HG03095 (cell line): ENCODE measurements at regions not wholly inside any gene's neighbourhood (a gene's known extent, or its start where the extent isn't known, plus 50 kb on each side); places are given as distances from the start of the nearest gene placed in this dataset.
"Not testable (repeated sequence)": the region's sequence is repeated elsewhere in the genome, so short reads cannot be mapped to it uniquely, and the experiment has no call there.

Experiments used
- ATAC-seq: cut with Tn5 transposase; IDR thresholded peaks from one replicate; pipeline ENCODE4 v1.9.1; 2021; ENCODE audit warnings: moderate library complexity; ENCODE audit not compliant: unreplicated experiment

GRCh38 chr1:238406098-238406860 is 515.6 kb upstream of the ZP4 start:
- no peak for ATAC-seq

- ATAC-seq = no peak
These were observed 514.2 kb upstream of the ZP4 start for GRCh38 chr1:238404921-238405320.

DNA sequence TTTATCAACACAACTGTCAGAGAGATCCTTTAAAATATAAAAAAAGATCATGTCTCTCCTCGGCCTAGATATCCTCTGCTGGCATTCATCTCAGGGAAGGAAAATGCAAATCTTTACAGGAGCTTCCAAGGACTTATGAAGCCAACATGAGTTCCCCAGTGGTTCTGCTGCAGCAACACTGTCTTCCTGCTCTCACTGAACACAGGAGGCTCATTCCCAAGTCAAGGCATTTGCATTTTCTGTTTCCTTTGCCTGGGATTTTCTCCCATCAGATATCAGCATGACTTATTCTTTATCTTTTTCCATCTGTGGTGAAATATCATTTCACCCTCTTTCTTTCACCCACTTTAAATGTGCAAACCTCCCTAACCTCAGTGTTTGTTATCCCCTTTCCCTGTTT is 513.8 kb upstream of the ZP4 start:
- no peak for ATAC-seq

GRCh38 chr1:238401144-238401543 is 510.4 kb upstream of the ZP4 start:
- no peak for ATAC-seq

GRCh38 chr1:238399558-238399957 is 508.8 kb upstream of the ZP4 start:
- no peak for ATAC-seq

DNA sequence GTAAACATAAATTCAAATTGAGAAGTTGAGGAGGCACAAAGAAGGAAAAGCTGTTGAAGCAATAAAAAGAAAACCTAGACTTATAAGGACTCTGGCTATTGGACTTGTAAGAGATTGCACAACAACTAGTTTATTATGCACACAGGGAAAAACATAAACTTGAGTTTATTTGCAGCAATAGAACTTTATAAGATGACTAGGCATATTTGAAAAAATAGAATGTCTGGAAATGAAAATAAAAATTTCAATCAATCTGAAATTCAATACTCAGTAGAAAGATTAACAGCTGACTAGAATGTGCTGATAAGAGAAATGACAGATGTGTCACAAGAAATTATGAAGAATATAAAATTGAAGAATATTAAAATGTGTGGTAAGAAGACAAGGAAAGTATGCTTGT is 505.4 kb upstream of the ZP4 start:
- no peak for ATAC-seq

GRCh38 chr1:238384381-238384780 is 493.7 kb upstream of the ZP4 start:
- ATAC-seq = no peak

GRCh38 chr1:238380167-238380566 is 489.4 kb upstream of the ZP4 start:
- no peak for ATAC-seq

DNA sequence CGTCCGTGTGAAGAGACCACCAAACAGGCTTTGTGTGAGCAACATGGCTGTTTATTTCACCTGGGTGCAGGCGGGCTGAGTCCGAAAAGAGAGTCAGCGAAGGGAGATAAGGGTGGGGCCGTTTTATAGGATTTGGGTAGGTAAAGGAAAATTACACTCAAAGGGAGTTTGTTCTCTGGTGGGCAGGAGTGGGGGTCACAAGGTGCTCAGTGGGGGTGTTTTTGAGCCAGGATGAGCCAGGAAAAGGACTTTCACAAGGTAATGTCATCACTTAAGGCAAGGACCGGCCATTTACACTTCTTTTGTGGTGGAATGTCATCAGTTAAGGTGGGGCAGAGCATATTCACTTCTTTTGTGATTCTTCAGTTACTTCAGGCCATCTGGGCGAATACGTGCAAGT is 488.7 kb upstream of the ZP4 start:
- ATAC-seq = not testable (repeated sequence)

GRCh38 chr1:238377280-238377919 is 486.7 kb upstream of the ZP4 start:
- no peak for ATAC-seq

- ATAC-seq = no peak
These were observed 479.9 kb upstream of the ZP4 start for GRCh38 chr1:238370599-238370998.

- ATAC-seq = no peak
These were observed 473.6 kb upstream of the ZP4 start for GRCh38 chr1:238364214-238364892.

GRCh38 chr1:238360474-238360873 is 469.8 kb upstream of the ZP4 start:
- ATAC-seq = no peak

- ATAC-seq = no peak
These were observed 459.7 kb upstream of the ZP4 start for GRCh38 chr1:238350471-238350870.

- ATAC-seq = no peak
These were observed 455.6 kb upstream of the ZP4 start for GRCh38 chr1:238346340-238346739.

DNA sequence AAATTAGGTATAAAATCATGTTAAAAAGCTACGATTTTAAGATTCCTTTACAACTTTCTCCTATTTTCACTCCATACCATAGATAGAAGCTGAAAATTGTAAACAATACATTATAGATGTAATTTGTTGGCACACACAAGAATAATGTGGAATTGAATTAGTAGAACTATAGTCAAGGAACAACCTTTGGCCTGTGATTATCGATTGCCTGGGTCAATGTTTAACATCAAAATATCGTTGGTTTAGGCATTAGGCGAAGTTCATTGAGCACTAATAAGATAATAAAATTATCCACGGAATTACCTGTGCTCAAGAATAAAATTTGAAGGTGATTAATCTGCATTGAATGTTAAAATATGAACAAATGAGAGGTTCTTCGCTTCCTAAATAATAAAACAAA is 455.1 kb upstream of the ZP4 start:
- no peak for ATAC-seq

GRCh38 chr1:238343852-238344251 is 453.1 kb upstream of the ZP4 start:
- ATAC-seq = no peak

DNA sequence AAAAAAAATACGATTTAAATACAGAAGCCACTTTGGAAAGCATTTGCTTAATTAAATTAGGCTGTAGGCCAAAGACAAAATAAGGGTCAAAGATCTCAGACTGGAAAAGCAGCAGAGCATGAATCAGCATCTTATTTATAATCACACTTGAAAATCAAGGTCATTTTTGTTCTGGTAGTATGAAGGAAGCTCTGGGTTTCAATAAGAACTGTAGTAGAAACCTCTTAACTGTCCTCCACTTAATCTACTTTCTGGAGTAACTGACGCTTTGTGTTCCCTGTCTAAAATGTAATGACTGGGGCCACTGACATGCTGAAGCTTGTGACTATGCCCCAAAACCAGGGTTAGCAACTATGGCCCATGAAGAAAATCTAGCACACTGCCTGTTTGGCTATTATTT is 450.7 kb upstream of the ZP4 start:
- ATAC-seq = no peak

- no peak for ATAC-seq
These were observed 450.3 kb upstream of the ZP4 start for GRCh38 chr1:238340989-238341388.

DNA sequence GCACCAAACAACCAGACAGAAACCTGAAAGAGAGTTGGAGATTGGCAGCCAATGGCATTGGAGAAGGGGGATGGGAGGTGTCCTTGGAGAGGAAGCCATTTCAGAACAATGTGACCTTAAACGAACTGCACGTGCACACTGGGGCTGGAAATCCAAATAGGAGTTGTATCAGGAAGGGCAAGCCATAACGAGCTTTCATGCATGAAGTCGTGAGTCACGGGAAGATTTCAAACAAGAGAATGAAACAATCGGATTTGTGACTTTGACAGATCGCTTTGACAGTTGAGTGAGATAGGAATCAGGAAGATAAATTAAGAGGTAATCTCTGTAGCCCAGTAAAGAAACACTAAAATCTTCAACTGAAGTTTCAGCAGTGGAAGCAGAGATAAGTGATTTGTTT is 445.8 kb upstream of the ZP4 start:
- no peak for ATAC-seq

- ATAC-seq = no peak
These were observed 443.4 kb upstream of the ZP4 start for GRCh38 chr1:238334170-238334569.

GRCh38 chr1:238331557-238331956 is 440.8 kb upstream of the ZP4 start:
- no peak for ATAC-seq
